Neural cell (in vitro differentiated cells): ENCODE measurements at regions not wholly inside any gene's neighbourhood (a gene's known extent, or its start where the extent isn't known, plus 50 kb on each side); places are given as distances from the start of the nearest gene placed in this dataset.

ENCODE experiments used
- CTCF ChIP-seq: fragments of 450-650 bp; IDR thresholded peaks from 2 replicates; pipeline ENCODE4 v1.5.1; 2014; ENCODE audit warnings: antibody characterized with exemption, mild to moderate bottlenecking, moderate library complexity; ENCODE audit not compliant: poor library complexity, severe bottlenecking
- MXI1 ChIP-seq: fragments of 450-650 bp; conservative IDR thresholded peaks from 2 replicates; pipeline ENCODE4 v1.6.1; 2014; ENCODE audit warnings: antibody characterized with exemption, mild to moderate bottlenecking; ENCODE audit not compliant: poor library complexity, severe bottlenecking
- POLR2AphosphoS5 ChIP-seq: IDR thresholded peaks from 2 replicates; pipeline ENCODE4 v1.6.1; 2012
- REST ChIP-seq: IDR thresholded peaks from 2 replicates; pipeline ENCODE4 v1.6.1; 2012; ENCODE audit warnings: borderline replicate concordance
- SMC3 ChIP-seq: fragments of 450-650 bp; conservative IDR thresholded peaks from 2 replicates; pipeline ENCODE4 v1.6.1; 2014; ENCODE audit warnings: antibody characterized with exemption, mild to moderate bottlenecking, moderate library complexity; ENCODE audit not compliant: poor library complexity
- TAF1 ChIP-seq: IDR thresholded peaks from 2 replicates; pipeline ENCODE4 v1.6.1; 2012; ENCODE audit warnings: low read depth

DNA sequence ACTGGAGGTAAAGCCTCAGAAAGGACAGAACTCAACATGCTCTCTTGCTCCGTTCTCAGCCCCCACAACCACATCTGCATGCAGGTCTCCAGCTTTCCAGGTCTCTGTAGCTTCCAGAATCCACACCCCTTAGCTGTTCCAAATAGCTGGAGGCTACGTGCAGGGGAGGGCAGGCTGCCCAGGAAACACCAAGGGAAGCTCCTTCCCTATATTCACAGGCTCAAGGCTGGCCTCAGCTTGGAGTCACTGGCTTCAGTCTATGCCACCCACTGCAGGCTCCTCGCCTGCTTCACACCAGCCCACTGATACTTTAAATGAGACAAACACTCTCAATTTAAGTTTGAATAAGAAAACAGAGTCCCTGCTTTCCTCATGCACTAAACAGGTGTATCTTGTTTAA lies 73.3 kb downstream of the ASCL4 start:
- TF ChIP-seq REST: no peak
- TF ChIP-seq MXI1: no peak
- TF ChIP-seq CTCF: no peak
- TF ChIP-seq POLR2AphosphoS5: no peak
- TF ChIP-seq TAF1: no peak
- TF ChIP-seq SMC3: no peak
